Hepatocyte (in vitro differentiated cells): ENCODE measurements at regions not wholly inside any gene's neighbourhood (a gene's known extent, or its start where the extent isn't known, plus 50 kb on each side); places are given as distances from the start of the nearest gene placed in this dataset.

Source experiments
- DNase-seq: peaks from one replicate; pipeline ENCODE4 v3.0.0-alpha.2; 2016; ENCODE audit warnings: low spot score
- H2AFZ ChIP-seq: fragments of 200-600 bp; sonication (generic); 2 replicates; pipeline ENCODE4 v1.6.0; 2016; ENCODE audit warnings: antibody characterized with exemption, mild to moderate bottlenecking
- H3K27ac ChIP-seq: fragments of 200-600 bp; sonication (generic); 2 replicates; pipeline ENCODE4 v1.5.1; 2016; ENCODE audit warnings: mild to moderate bottlenecking
- H3K27me3 ChIP-seq: fragments of 200-600 bp; sonication (generic); 2 replicates; pipeline ENCODE4 v1.6.1; 2016
- H3K36me3 ChIP-seq: fragments of 200-600 bp; sonication (generic); replicated peaks from 2 replicates; pipeline ENCODE4 v1.5.1; 2016; ENCODE audit warnings: low read depth; ENCODE audit not compliant: insufficient read depth
- H3K4me1 ChIP-seq: fragments of 200-600 bp; sonication (generic); 2 replicates; pipeline ENCODE4 v1.5.1; 2016; ENCODE audit warnings: mild to moderate bottlenecking, moderate library complexity; ENCODE audit not compliant: insufficient read depth
- H3K4me2 ChIP-seq: fragments of 200-600 bp; sonication (generic); 2 replicates; pipeline ENCODE4 v1.6.0; 2016
- H3K4me3 ChIP-seq: fragments of 200-600 bp; sonication (generic); 2 replicates; pipeline ENCODE4 v1.5.1; 2016; ENCODE audit warnings: mild to moderate bottlenecking
- H3K79me2 ChIP-seq: fragments of 200-600 bp; sonication (generic); 2 replicates; pipeline ENCODE4 v1.6.0; 2017; ENCODE audit warnings: mild to moderate bottlenecking
- H3K9me2 ChIP-seq: fragments of 200-600 bp; sonication (generic); replicated peaks from 2 replicates; pipeline ENCODE4 v1.6.0; 2017; ENCODE audit warnings: mild to moderate bottlenecking; ENCODE audit not compliant: insufficient read depth
- H3K9me3 ChIP-seq: fragments of 200-600 bp; sonication (generic); 2 replicates; pipeline ENCODE4 v1.5.1; 2016; ENCODE audit warnings: low read depth, mild to moderate bottlenecking
- H4K20me1 ChIP-seq: fragments of 200-600 bp; sonication (generic); 2 replicates; pipeline ENCODE4 v1.6.0; 2016; ENCODE audit warnings: mild to moderate bottlenecking; ENCODE audit not compliant: insufficient read depth, poor library complexity, severe bottlenecking
- CTCF ChIP-seq: fragments of 200-600 bp; sonication (generic); IDR thresholded peaks from 2 replicates; pipeline ENCODE4 v1.5.1; 2016; ENCODE audit warnings: antibody characterized with exemption, mild to moderate bottlenecking; ENCODE audit not compliant: poor library complexity
- EZH2 ChIP-seq: fragments of 200-600 bp; sonication (generic); IDR thresholded peaks from 2 replicates; pipeline ENCODE4 v1.6.1; 2016; ENCODE audit warnings: antibody characterized with exemption, mild to moderate bottlenecking, borderline replicate concordance
- EZH2phosphoT487 ChIP-seq: fragments of 200-600 bp; sonication (generic); IDR thresholded peaks from one replicate; pipeline ENCODE4 v1.6.1; 2018; ENCODE audit warnings: antibody characterized with exemption, mild to moderate bottlenecking, low read depth, moderate library complexity; ENCODE audit not compliant: unreplicated experiment, severe bottlenecking
- WGBS: methylation state at CpG from one replicate; pipeline ENCODE4 v1.1.6; 2016; ENCODE audit warnings: low lambda C conversion rate; ENCODE audit errors: missing lambda C conversion rate; 5-methylcytosine and 5-hydroxymethylcytosine counted together

- Histone ChIP-seq H3K9me3 (no peaks in the 10 kb centered on the region), H3K79me2 (no peaks in the 10 kb centered on the region), H3K36me3 (no peaks in the 10 kb centered on the region), H2AFZ (no peak overlapping the region), H3K4me3 (no peak overlapping the region), H3K4me2 (no peak overlapping the region), H3K27me3 (no peaks in the 10 kb centered on the region), H3K27ac (no peak overlapping the region), H3K4me1 (no peaks in the 10 kb centered on the region), H3K9me2 (no peaks in the 10 kb centered on the region), H4K20me1 (no peaks in the 10 kb centered on the region)
- no peak for DNase-seq
- TF ChIP-seq CTCF (no peak), EZH2 (no peak), EZH2phosphoT487 (no peak)
- WGBS, result 74% methylated on average over 4 of the region's 4 CpGs
Observed at GRCh38 chr1:227391879-227392278, 73.6 kb upstream of the CDC42BPA start.

- Histone ChIP-seq H4K20me1 (no peaks in the 10 kb centered on the region), H3K27me3 (no peaks in the 10 kb centered on the region), H3K9me3 (no peaks in the 10 kb centered on the region), H2AFZ (no peak overlapping the region), H3K79me2 (no peaks in the 10 kb centered on the region), H3K36me3 (no peaks in the 10 kb centered on the region), H3K9me2 (no peaks in the 10 kb centered on the region), H3K4me3 (no peak overlapping the region), H3K27ac (no peak overlapping the region), H3K4me2 (no peak overlapping the region), H3K4me1 (no peaks in the 10 kb centered on the region)
- no peak for TF ChIP-seq EZH2phosphoT487
- no peak for TF ChIP-seq EZH2
- no peak for TF ChIP-seq CTCF
- DNase-seq, result no peak
- 83% methylated on average over 4 of the region's 4 CpGs for WGBS
Observed at GRCh38 chr1:227391211-227391610, 72.9 kb upstream of the CDC42BPA start.

- Histone ChIP-seq H3K27me3 (no peaks in the 10 kb centered on the region), H3K36me3 (no peaks in the 10 kb centered on the region), H3K4me1 (no peaks in the 10 kb centered on the region), H3K79me2 (no peaks in the 10 kb centered on the region), H3K4me2 (no peak overlapping the region), H3K9me2 (no peaks in the 10 kb centered on the region), H4K20me1 (no peaks in the 10 kb centered on the region), H3K27ac (no peak overlapping the region), H3K9me3 (no peaks in the 10 kb centered on the region), H3K4me3 (no peak overlapping the region), H2AFZ (no peak overlapping the region)
- no peak for DNase-seq
- TF ChIP-seq CTCF, result no peak
- no peak for TF ChIP-seq EZH2
- no peak for TF ChIP-seq EZH2phosphoT487
- 89% methylated on average over 2 of the region's 2 CpGs for WGBS
Observed at GRCh38 chr1:227390525-227390924, 72.2 kb upstream of the CDC42BPA start.
